GM19372 (cell line): ENCODE measurements at regions not wholly inside any gene's neighbourhood (a gene's known extent, or its start where the extent isn't known, plus 50 kb on each side); places are given as distances from the start of the nearest gene placed in this dataset.
"Not testable (repeated sequence)": the region's sequence is repeated elsewhere in the genome, so short reads cannot be mapped to it uniquely, and the experiment has no call there.

Source experiments
- ATAC-seq: cut with Tn5 transposase; IDR thresholded peaks from one replicate; pipeline ENCODE4 v1.9.1; 2021; ENCODE audit warnings: mild to moderate bottlenecking, low read depth, moderate library complexity; ENCODE audit not compliant: unreplicated experiment

- no peak for ATAC-seq
Observed at GRCh38 chr2:228798458-228799207, 472.5 kb downstream of the PID1 start.

- no peak for ATAC-seq
Observed at GRCh38 chr2:228796386-228796785, 474.7 kb downstream of the PID1 start.

GRCh38 chr2:228793116-228793515 is 478.0 kb downstream of the PID1 start:
- ATAC-seq, result no peak

- no peak for ATAC-seq
Observed at GRCh38 chr2:228786901-228787300, 484.2 kb downstream of the PID1 start.

GRCh38 chr2:228782281-228782680 is 488.8 kb downstream of the PID1 start:
- no peak for ATAC-seq

GRCh38 chr2:228777855-228778355 is 493.2 kb downstream of the PID1 start:
- ATAC-seq, result no peak

GRCh38 chr2:228774548-228774947 is 496.5 kb downstream of the PID1 start:
- ATAC-seq, result no peak

- no peak for ATAC-seq
Observed at GRCh38 chr2:228771774-228772173, 499.3 kb downstream of the PID1 start.

GRCh38 chr2:228771315-228771714 is 499.8 kb downstream of the PID1 start:
- no peak for ATAC-seq

GRCh38 chr2:228768818-228769217 is 502.3 kb downstream of the PID1 start:
- no peak for ATAC-seq

GRCh38 chr2:228768141-228768540 is 502.9 kb downstream of the PID1 start:
- not testable (repeated sequence) for ATAC-seq

GRCh38 chr2:228767196-228767595 is 503.9 kb downstream of the PID1 start:
- no peak for ATAC-seq

GRCh38 chr2:228763379-228763981 is 507.6 kb downstream of the PID1 start:
- ATAC-seq, result no peak

- ATAC-seq, result no peak
Observed at GRCh38 chr2:228762565-228762964, 508.5 kb downstream of the PID1 start.

- ATAC-seq, result not testable (repeated sequence)
Observed at GRCh38 chr2:228755661-228756060, 515.4 kb downstream of the PID1 start.

GRCh38 chr2:228747483-228747882 is 523.6 kb downstream of the PID1 start:
- ATAC-seq, result no peak

GRCh38 chr2:228738671-228739380 is 532.3 kb downstream of the PID1 start:
- no peak for ATAC-seq

GRCh38 chr2:228735697-228736096 is 535.4 kb downstream of the PID1 start:
- no peak for ATAC-seq

- no peak for ATAC-seq
Observed at GRCh38 chr2:228731517-228731916, 539.6 kb downstream of the PID1 start.

- no peak for ATAC-seq
Observed at GRCh38 chr2:228728961-228729360, 542.1 kb downstream of the PID1 start.

GRCh38 chr2:228725031-228725430 is 543.5 kb upstream of the SPHKAP start:
- ATAC-seq, result no peak
